ENCODE measurements at regions not wholly inside any gene's neighbourhood (a gene's known extent, or its start where the extent isn't known, plus 50 kb on each side); places are given as distances from the start of the nearest gene placed in this dataset.

- H3K4me1 ChIP-seq (ENCODE audit: control insufficient read depth, insufficient read depth, low read length) = no peaks in the 10 kb centered on the region
- no peaks in the 10 kb centered on the region for H3K36me3 ChIP-seq (ENCODE audit: control insufficient read depth, insufficient read depth, low read length)
- no peak overlapping the region for H3K27ac ChIP-seq (ENCODE audit: low read length)
- TF ChIP-seq TCF7L2 (IDR thresholded peaks at IDR 0.05; ENCODE audit: low read depth, low read length) (no peak), POLR2AphosphoS5 (IDR thresholded peaks at IDR 0.05; ENCODE audit: low read depth, low read length) (no peak), SIN3A (IDR thresholded peaks at IDR 0.05; ENCODE audit: borderline replicate concordance, insufficient read depth, low read depth, low read length) (no peak)
- TF ChIP-seq, protein P1, sequence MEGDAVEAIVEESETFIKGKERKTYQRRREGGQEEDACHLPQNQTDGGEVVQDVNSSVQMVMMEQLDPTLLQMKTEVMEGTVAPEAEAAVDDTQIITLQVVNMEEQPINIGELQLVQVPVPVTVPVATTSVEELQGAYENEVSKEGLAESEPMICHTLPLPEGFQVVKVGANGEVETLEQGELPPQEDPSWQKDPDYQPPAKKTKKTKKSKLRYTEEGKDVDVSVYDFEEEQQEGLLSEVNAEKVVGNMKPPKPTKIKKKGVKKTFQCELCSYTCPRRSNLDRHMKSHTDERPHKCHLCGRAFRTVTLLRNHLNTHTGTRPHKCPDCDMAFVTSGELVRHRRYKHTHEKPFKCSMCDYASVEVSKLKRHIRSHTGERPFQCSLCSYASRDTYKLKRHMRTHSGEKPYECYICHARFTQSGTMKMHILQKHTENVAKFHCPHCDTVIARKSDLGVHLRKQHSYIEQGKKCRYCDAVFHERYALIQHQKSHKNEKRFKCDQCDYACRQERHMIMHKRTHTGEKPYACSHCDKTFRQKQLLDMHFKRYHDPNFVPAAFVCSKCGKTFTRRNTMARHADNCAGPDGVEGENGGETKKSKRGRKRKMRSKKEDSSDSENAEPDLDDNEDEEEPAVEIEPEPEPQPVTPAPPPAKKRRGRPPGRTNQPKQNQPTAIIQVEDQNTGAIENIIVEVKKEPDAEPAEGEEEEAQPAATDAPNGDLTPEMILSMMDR (IDR thresholded peaks at IDR 0.05) = no peak
- TF ChIP-seq, protein P2, sequence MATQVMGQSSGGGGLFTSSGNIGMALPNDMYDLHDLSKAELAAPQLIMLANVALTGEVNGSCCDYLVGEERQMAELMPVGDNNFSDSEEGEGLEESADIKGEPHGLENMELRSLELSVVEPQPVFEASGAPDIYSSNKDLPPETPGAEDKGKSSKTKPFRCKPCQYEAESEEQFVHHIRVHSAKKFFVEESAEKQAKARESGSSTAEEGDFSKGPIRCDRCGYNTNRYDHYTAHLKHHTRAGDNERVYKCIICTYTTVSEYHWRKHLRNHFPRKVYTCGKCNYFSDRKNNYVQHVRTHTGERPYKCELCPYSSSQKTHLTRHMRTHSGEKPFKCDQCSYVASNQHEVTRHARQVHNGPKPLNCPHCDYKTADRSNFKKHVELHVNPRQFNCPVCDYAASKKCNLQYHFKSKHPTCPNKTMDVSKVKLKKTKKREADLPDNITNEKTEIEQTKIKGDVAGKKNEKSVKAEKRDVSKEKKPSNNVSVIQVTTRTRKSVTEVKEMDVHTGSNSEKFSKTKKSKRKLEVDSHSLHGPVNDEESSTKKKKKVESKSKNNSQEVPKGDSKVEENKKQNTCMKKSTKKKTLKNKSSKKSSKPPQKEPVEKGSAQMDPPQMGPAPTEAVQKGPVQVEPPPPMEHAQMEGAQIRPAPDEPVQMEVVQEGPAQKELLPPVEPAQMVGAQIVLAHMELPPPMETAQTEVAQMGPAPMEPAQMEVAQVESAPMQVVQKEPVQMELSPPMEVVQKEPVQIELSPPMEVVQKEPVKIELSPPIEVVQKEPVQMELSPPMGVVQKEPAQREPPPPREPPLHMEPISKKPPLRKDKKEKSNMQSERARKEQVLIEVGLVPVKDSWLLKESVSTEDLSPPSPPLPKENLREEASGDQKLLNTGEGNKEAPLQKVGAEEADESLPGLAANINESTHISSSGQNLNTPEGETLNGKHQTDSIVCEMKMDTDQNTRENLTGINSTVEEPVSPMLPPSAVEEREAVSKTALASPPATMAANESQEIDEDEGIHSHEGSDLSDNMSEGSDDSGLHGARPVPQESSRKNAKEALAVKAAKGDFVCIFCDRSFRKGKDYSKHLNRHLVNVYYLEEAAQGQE (IDR thresholded peaks at IDR 0.05; ENCODE audit: insufficient read depth in 1 of 2, low read depth in 2 of 2, low read length in 1 of 2) = no peak
- intact Hi-C loops (cut with micrococcal nuclease; ENCODE audit: unreplicated experiment) = no loop called here
- no peak for ATAC-seq
- no peaks in the 10 kb centered on the region for H3K27me3 ChIP-seq (ENCODE audit: control insufficient read depth, insufficient read depth, low read length)
- DNase-seq (ENCODE audit: low read depth, low spot score) = no peak
- no TSS peak for BruUV-seq (replicated peaks)
- no peak overlapping the region for H3K4me3 ChIP-seq (ENCODE audit: low read depth in 2 of 2, low read length in 2 of 2)
- in situ Hi-C loops (cut with HindIII; ENCODE audit: low pct_unique_long_range_greater_than_20kb, low sequenced_read_pairs) = no loop called here
- POLR2A ChIA-PET = no interaction called here
- H3K9me3 ChIP-seq (ENCODE audit: control insufficient read depth, insufficient read depth, low read depth, low read length) = no peaks in the 10 kb centered on the region
- CTCF ChIA-PET = no interaction called here
These were observed 115.4 kb upstream of the LHCGR start for GRCh38 chr2:48870942-48871341.

GRCh38 chr2:48870503-48870902 lies 115.0 kb upstream of the LHCGR start:
- Histone ChIP-seq H3K4me1 (ENCODE audit: control insufficient read depth, insufficient read depth, low read length) (no peaks in the 10 kb centered on the region), H3K27me3 (ENCODE audit: control insufficient read depth, insufficient read depth, low read length) (no peaks in the 10 kb centered on the region), H3K9me3 (ENCODE audit: control insufficient read depth, insufficient read depth, low read depth, low read length) (no peaks in the 10 kb centered on the region), H3K27ac (ENCODE audit: low read length) (no peak overlapping the region), H3K4me3 (ENCODE audit: low read depth in 2 of 2, low read length in 2 of 2) (no peak overlapping the region), H3K36me3 (ENCODE audit: control insufficient read depth, insufficient read depth, low read length) (no peaks in the 10 kb centered on the region)
- BruUV-seq (replicated peaks) = no TSS peak
- CTCF ChIA-PET = no interaction called here
- intact Hi-C loops (cut with micrococcal nuclease; ENCODE audit: unreplicated experiment) (no loop called here), in situ Hi-C loops (cut with HindIII; ENCODE audit: low pct_unique_long_range_greater_than_20kb, low sequenced_read_pairs) (no loop called here)
- TF ChIP-seq, protein P2 (IDR thresholded peaks at IDR 0.05; ENCODE audit: insufficient read depth in 1 of 2, low read depth in 2 of 2, low read length in 1 of 2) = no peak
- no peak for TF ChIP-seq SIN3A (IDR thresholded peaks at IDR 0.05; ENCODE audit: borderline replicate concordance, insufficient read depth, low read depth, low read length)
- TF ChIP-seq, protein P1 (IDR thresholded peaks at IDR 0.05) = no peak
- TF ChIP-seq POLR2AphosphoS5 (IDR thresholded peaks at IDR 0.05; ENCODE audit: low read depth, low read length) = no peak
- TF ChIP-seq TCF7L2 (IDR thresholded peaks at IDR 0.05; ENCODE audit: low read depth, low read length) = no peak
- DNase-seq (ENCODE audit: low read depth, low spot score) (no peak), ATAC-seq (no peak)
- POLR2A ChIA-PET = no interaction called here
